HL-60 (cell line): ENCODE measurements at regions not wholly inside any gene's neighbourhood (a gene's known extent, or its start where the extent isn't known, plus 50 kb on each side); places are given as distances from the start of the nearest gene placed in this dataset.

Experiments
- DNase-seq, 2 experiments: peaks; one replicate each; pipeline ENCODE4 v3.0.0-alpha.2; 2010 to 2020; ENCODE audit warnings: low read depth in 1 of 2, low spot score in 1 of 2
- H3K27ac ChIP-seq: fragments of 250-450 bp; sonication (Bioruptor Pico); replicated peaks from 2 replicates; pipeline ENCODE4 v1.5.1; 2020; ENCODE audit warnings: mild to moderate bottlenecking, moderate library complexity
- H3K27me3 ChIP-seq: fragments of 250-450 bp; sonication (Bioruptor Pico); 2 replicates; pipeline ENCODE4 v1.5.1; 2021; ENCODE audit warnings: mild to moderate bottlenecking, moderate library complexity; ENCODE audit not compliant: insufficient read depth, poor library complexity, severe bottlenecking
- H3K4me3 ChIP-seq: replicated peaks from 2 replicates; pipeline ENCODE4 v1.5.1; 2011; ENCODE audit warnings: mild to moderate bottlenecking, control low read depth, low read length; ENCODE audit not compliant: insufficient read depth
- CTCF ChIP-seq: IDR thresholded peaks from one replicate; pipeline ENCODE4 v1.5.1; 2011; ENCODE audit warnings: low read length, control low read depth, inconsistent platforms; ENCODE audit not compliant: insufficient read depth
- GABPA ChIP-seq: IDR thresholded peaks from 2 replicates; pipeline ENCODE4 v1.6.1; 2012; ENCODE audit warnings: low read depth
- POLR2AphosphoS5 ChIP-seq: IDR thresholded peaks from 2 replicates; pipeline ENCODE4 v1.6.1; 2012; ENCODE audit warnings: low read depth
- REST ChIP-seq: IDR thresholded peaks from 2 replicates; pipeline ENCODE4 v1.6.1; 2012; ENCODE audit warnings: low read depth; ENCODE audit not compliant: insufficient replicate concordance
- SPI1 ChIP-seq: IDR thresholded peaks from 2 replicates; pipeline ENCODE4 v1.6.1; 2012; ENCODE audit warnings: low read depth, mild to moderate bottlenecking, borderline replicate concordance

- no peak for DNase-seq
Measured at GRCh38 chr2:240326246-240326645, 109.2 kb upstream of the GPC1 start.

GRCh38 chr2:240326886-240327285, 108.6 kb upstream of the GPC1 start:
- Histone ChIP-seq H3K27ac (no peak overlapping the region), H3K27me3 (no peaks in the 10 kb centered on the region), H3K4me3 (no peak overlapping the region)
- TF ChIP-seq CTCF (no peak), POLR2AphosphoS5 (no peak), GABPA (no peak), REST (no peak)
- DNase-seq, result no peak

More at GRCh38 chr2:240326246-240326645, 109.2 kb upstream of the GPC1 start:
- Histone ChIP-seq H3K27ac (no peak overlapping the region), H3K4me3 (no peak overlapping the region), H3K27me3 (no peaks in the 10 kb centered on the region)
- no peak for TF ChIP-seq POLR2AphosphoS5
- TF ChIP-seq SPI1, result no peak
- TF ChIP-seq REST, result no peak
- no peak for TF ChIP-seq GABPA
- TF ChIP-seq CTCF, result no peak

- TF ChIP-seq SPI1, result no peak
- no peak for TF ChIP-seq POLR2AphosphoS5
- no peak for TF ChIP-seq GABPA
- TF ChIP-seq REST, result no peak
- no peak for TF ChIP-seq CTCF
- no peaks in the 10 kb centered on the region for H3K27me3 ChIP-seq
- H3K27ac ChIP-seq, result no peak overlapping the region
- no peak overlapping the region for H3K4me3 ChIP-seq
- DNase-seq, result no peak
Measured at GRCh38 chr2:240327566-240327965, 107.9 kb upstream of the GPC1 start.
